ENCODE measurements at regions not wholly inside any gene's neighbourhood (a gene's known extent, or its start where the extent isn't known, plus 50 kb on each side); places are given as distances from the start of the nearest gene placed in this dataset.

- DNase-seq (ENCODE audit: low spot score in 2 of 2), result no peak
- intact Hi-C loops (cut with DNase I), result no loop called here
- H3K27ac ChIP-seq, result no peak overlapping the region
These were observed 396.7 kb upstream of the OR4E1 start for GRCh38 chr14:22070119-22070982.

GRCh38 chr14:22065347-22065746 is 391.7 kb upstream of the OR4E1 start:
- no peaks in the 10 kb centered on the region for H3K9me3 ChIP-seq
- TF ChIP-seq CTCF (IDR thresholded peaks at IDR 0.05), result no peak
- no peak for DNase-seq (ENCODE audit: low spot score in 2 of 2)
- no peaks in the 10 kb centered on the region for H3K36me3 ChIP-seq
- H3K27ac ChIP-seq, result no peak overlapping the region
- intact Hi-C loops (cut with DNase I), result no loop called here
- no peaks in the 10 kb centered on the region for H3K27me3 ChIP-seq
- H3K4me1 ChIP-seq, result no peaks in the 10 kb centered on the region
- H3K4me3 ChIP-seq, result no peak overlapping the region

More at GRCh38 chr14:22070119-22070982, 396.7 kb upstream of the OR4E1 start:
- Histone ChIP-seq H3K9me3 (peaks cover 0 to 4% of the 10 kb centered on the region in 2 donors), H3K4me1 (no peaks in the 10 kb centered on the region), H3K27me3 (no peaks in the 10 kb centered on the region), H3K4me3 (no peak overlapping the region), H3K36me3 (no peaks in the 10 kb centered on the region)
- no peak for TF ChIP-seq CTCF (IDR thresholded peaks at IDR 0.05)

GRCh38 chr14:22059201-22059600 is 385.6 kb upstream of the OR4E1 start:
- Histone ChIP-seq H3K9me3 (no peaks in the 10 kb centered on the region), H3K27ac (no peak overlapping the region), H3K4me3 (no peak overlapping the region), H3K36me3 (no peaks in the 10 kb centered on the region), H3K4me1 (no peaks in the 10 kb centered on the region), H3K27me3 (no peaks in the 10 kb centered on the region)
- TF ChIP-seq CTCF (IDR thresholded peaks at IDR 0.05), result no peak
- DNase-seq (ENCODE audit: low spot score in 2 of 2), result no peak
- intact Hi-C loops (cut with DNase I), result no loop called here

- Histone ChIP-seq H3K27me3 (no peaks in the 10 kb centered on the region), H3K27ac (no peak overlapping the region), H3K4me1 (no peaks in the 10 kb centered on the region), H3K36me3 (no peaks in the 10 kb centered on the region), H3K4me3 (no peak overlapping the region), H3K9me3 (no peaks in the 10 kb centered on the region)
- DNase-seq (ENCODE audit: low spot score in 2 of 2), result no peak
- intact Hi-C loops (cut with DNase I), result no loop called here
- no peak for TF ChIP-seq CTCF (IDR thresholded peaks at IDR 0.05)
These were observed 379.2 kb upstream of the OR4E1 start for GRCh38 chr14:22052795-22053194.

- H3K36me3 ChIP-seq, result no peaks in the 10 kb centered on the region
- intact Hi-C loops (cut with DNase I), result no loop called here
- no peak for TF ChIP-seq CTCF (IDR thresholded peaks at IDR 0.05)
- H3K4me3 ChIP-seq, result no peak overlapping the region
- no peaks in the 10 kb centered on the region for H3K27me3 ChIP-seq
- H3K9me3 ChIP-seq, result no peaks in the 10 kb centered on the region
- H3K4me1 ChIP-seq, result no peaks in the 10 kb centered on the region
- DNase-seq (ENCODE audit: low spot score in 2 of 2), result no peak
- H3K27ac ChIP-seq, result no peak overlapping the region
These were observed 373.5 kb upstream of the OR4E1 start for GRCh38 chr14:22047115-22047514.

Measured in ascending aorta (tissue), 2 donors.